HG03025 (cell line): ENCODE measurements at regions not wholly inside any gene's neighbourhood (a gene's known extent, or its start where the extent isn't known, plus 50 kb on each side); places are given as distances from the start of the nearest gene placed in this dataset.
A peak's percentile ranks its signal among the peaks of the same experiment; 100 is the strongest.
"Not testable (repeated sequence)": the region's sequence is repeated elsewhere in the genome, so short reads cannot be mapped to it uniquely, and the experiment has no call there.

ENCODE experiments used
- ATAC-seq: cut with Tn5 transposase; IDR thresholded peaks from one replicate; pipeline ENCODE4 v1.9.1; 2021; ENCODE audit warnings: mild to moderate bottlenecking, moderate library complexity; ENCODE audit not compliant: unreplicated experiment, low FRiP score

DNA sequence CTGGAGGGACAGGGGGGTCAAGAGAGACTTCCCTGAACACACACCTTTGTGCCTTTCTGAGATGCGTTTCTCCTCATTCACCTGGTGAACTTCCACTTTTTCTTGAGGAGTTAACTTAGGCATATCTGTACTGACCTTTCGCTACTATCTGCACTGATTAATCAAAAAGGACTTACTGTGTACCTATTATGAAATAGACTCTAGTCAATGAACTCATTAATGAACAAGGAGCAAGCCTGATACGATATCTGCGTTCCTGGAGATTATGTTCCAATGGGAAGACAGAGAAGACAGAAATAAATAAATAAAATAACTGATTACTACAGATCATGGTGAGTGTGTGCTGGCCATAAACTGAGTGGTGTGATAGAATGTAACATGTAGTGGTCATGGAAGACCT is 157.2 kb upstream of the TBL1XR1 start:
- no peak for ATAC-seq

- no peak for ATAC-seq
These were observed 158.8 kb upstream of the TBL1XR1 start for GRCh38 chr3:177356113-177356512.

- ATAC-seq = no peak
These were observed 159.7 kb upstream of the TBL1XR1 start for GRCh38 chr3:177356952-177357351.

- ATAC-seq = no peak
These were observed 160.2 kb upstream of the TBL1XR1 start for GRCh38 chr3:177357352-177358090.

- peak; percentile 50 for ATAC-seq
These were observed 161.1 kb upstream of the TBL1XR1 start for GRCh38 chr3:177358091-177358976.

DNA sequence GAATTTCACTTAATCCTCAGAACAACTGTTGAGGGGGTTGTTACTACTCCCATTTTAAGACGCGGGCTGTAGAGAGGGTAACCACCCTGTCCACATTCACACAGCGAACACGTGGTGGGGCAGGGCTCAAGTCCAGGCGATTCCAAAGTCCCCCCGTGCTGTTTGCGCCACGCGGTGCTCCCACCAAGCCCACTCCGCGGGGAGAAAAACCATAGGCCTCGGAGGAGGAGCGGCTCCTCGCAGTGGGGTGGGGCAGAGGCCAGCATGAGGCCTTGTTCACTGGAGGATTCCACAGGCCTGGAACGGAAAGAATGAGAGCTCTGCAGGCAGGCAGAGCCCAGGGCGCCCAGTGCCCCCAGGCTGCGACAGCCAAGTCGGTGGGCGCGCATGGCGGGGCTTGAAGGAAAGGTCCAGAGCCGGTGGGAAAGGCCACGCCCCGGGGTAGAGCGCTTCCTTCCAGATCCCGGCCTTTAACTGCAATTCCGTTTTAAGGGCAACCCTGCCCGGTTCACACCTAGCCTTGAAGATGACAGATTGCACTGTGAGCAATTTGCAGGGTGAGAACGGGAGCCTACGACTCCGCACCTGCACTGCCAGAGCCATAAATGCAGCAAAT is 161.8 kb upstream of the TBL1XR1 start:
- ATAC-seq = peak; percentile 9

DNA sequence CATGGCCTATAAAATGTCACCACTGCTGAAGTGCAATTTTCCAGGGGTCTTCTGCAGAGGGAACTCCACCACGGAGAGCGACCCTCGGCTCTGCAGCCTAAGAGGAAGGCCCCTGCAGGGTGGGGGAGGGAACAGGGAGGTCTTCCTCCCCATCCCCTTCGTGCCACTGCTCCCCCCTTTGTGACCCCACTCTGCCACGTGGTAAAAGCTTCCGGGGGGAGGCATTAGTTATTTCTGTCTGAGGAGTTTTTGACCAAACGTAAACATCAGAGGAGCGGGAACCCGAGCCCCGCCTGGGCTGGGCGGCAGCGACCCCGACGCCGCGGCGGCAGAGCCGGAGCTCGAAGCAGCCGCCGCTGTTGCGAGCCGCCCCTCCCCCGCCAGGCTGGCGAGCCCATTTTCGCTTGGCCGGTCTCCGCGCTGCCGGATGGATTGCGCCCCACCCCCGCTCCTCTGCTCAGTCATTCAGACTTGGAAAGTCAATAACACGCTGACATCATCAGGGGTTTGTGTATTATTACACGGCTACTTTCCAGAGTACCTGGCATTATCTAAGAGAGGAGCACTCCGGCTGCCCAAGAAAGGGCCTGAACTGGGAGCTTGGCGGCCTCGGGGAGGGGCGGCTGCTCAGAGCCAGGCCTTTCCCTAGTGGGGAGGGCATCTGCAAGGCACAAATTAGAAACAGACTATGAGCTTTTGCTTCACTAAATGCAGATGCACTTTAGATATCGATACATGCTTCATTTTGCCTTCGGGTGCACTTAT is 162.5 kb upstream of the TBL1XR1 start:
- ATAC-seq = peak; percentile 63

DNA sequence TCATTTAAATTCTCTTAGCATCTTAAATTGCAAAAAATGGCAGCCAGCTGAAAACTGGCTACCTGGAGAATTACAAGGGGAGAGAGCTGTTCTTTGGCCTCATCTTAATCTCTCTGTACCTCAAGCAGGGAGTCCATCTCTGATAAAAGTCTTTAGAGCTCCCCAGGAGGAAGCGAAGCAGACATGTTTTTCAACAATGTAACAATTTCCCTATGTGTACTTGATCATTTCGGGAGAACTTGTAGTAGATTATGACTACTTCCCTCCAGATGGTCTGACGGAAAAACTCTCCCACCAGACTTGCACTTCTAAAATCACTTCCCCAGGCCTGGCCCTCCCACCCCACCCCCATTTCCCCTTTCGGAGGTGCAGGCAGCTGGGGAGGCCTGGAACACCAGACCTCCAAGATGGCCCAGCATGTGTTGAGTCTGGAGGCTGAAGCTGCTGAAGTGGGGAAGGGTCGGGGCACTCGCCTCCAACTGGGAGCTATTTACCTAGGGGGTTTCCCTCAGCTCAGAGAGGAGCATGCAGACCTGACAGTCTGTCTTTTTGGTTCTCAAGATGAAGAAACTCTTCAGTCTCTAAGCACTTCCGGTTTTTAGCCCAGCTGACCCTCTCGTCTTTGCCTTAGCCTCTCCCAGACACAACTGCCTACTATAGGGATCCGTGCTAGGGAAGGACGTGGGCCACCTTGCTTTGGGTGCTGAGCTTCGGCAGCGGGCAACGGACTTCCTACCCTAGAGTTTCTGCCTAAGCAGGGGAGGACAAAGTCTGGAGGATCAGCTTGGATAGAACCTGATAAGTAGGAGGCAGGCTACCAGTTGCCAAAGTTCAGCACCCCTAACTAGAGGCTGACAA is 164.0 kb upstream of the TBL1XR1 start:
- ATAC-seq = no peak

DNA sequence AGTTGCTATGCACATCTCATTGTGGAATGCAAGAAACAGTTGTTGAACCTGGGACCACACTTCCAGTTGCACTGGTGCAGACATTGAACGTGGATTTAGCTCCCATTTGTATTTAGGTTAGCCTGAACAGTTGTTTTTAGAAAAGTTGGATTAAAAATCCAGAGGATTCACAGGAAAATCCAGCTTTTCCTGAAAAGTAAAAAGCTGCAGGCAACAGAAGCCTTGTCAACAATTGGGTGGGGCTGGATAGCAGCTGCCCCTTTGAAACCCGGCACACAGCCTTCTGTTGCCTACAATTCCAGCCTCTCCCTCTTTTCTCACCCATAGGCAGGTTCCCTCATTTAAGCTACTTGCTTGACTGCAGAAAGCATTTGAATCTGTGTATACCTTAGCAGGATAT is 165.3 kb upstream of the TBL1XR1 start:
- no peak for ATAC-seq

DNA sequence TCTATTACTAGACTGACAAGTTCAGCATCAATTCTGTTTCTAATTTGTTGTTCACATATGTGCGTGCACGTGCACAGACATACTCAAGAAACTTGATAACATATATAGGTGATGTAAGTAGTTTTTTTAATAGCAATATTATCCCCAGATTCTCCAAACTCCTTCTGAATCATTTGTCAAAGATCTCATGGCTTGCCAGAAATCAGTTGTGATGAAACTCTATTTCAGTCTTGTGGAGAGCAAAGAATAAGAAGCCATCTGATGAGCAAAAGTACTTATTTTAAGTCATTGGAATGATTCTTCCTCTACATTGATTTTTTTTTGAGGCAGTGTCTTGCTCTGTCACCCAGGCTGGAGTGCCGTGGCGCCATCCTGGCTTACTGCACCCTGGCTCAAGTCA is 167.0 kb upstream of the TBL1XR1 start:
- ATAC-seq = no peak

- ATAC-seq = not testable (repeated sequence)
These were observed 168.0 kb upstream of the TBL1XR1 start for GRCh38 chr3:177365294-177365693.

GRCh38 chr3:177367788-177368187 is 170.5 kb upstream of the TBL1XR1 start:
- no peak for ATAC-seq

DNA sequence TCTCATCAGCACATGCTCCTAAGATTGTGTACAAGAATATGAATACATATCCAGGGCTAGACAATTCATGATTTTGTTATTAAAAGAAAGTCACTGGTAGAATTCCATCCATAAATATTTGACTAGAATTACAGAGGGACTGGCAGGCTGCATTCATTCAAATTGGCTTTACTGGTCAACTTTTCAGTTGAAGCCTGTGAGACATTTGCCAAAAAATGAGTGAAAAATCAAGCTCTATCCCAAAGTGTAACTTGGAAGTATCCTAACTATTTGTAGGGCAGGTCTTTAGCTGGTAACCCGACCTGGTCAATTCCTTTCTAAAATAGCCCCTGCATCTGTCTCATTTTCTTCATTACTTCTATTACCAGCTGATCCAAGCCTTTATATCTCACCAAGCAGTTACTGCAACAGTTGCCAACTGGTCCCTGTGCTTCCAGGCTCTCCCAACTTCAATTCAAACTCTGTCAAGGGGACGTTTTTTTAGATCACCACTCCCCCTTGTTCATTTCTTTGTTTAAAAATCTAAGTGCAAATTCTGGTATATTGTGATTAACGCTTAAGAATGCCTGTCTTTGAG is 173.1 kb upstream of the TBL1XR1 start:
- ATAC-seq = no peak

DNA sequence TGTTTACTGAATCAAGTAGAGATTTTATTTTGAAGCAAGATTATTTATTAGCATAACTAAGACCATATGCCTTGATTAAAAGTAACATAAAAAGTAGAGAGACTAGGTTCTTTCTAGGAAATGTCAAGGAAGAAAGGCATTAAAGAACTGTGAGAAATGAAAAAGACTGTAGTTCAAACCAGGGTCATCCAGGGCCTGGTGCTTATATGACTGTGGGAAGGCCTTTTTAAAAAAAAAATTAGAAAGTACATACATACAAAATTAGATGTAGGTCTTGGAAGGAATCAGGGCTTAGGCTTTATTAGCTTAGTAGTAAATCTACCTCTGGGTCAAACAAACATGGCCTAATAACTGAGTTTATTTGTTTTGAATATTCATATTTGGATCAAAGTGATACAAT is 173.9 kb upstream of the TBL1XR1 start:
- ATAC-seq = no peak

GRCh38 chr3:177371888-177372287 is 174.6 kb upstream of the TBL1XR1 start:
- no peak for ATAC-seq

GRCh38 chr3:177374323-177374722 is 177.0 kb upstream of the TBL1XR1 start:
- ATAC-seq = no peak

DNA sequence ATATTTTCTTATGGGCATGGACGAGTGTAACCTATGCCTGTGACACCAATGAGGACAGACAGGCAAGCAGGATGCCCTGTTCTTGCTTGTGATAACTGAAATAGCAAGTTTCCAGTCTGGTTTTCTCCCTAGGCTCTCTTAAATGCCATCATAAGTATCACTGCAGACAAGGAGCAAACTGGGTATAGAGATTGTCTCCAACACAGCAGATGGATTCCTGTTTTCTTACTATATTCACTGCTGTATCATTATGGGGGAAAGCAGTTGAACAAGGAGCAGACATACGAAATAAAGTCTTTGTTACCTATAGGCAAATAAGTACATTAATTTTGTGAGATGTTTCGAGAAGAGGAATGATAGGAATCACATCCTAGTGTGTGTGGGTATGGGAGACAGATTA is 178.0 kb upstream of the TBL1XR1 start:
- ATAC-seq = no peak

DNA sequence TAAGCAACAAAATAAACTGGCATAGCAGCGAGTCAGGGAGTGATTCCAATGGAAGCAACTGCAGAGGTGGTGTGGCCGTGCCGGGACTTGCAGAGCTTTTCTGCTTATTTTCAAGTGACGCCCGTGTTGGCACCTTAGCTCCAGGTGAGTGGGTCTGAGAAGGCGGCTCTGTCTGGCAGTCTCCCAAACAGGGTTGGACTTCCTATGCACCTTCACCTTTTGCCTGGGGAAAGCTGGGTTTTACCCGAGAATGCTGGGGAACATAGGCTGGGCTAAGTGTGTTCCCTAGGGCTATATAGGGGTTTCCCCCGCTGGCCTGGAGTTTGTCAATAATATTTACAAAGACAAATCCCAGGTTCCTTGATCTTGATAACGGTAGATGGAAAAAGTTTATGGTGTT is 179.9 kb upstream of the TBL1XR1 start:
- no peak for ATAC-seq

- ATAC-seq = no peak
These were observed 180.9 kb upstream of the TBL1XR1 start for GRCh38 chr3:177378168-177378567.
